Midbrain (tissue), 1 donor: ENCODE measurements at regions not wholly inside any gene's neighbourhood (a gene's known extent, or its start where the extent isn't known, plus 50 kb on each side); places are given as distances from the start of the nearest gene placed in this dataset.

Experiments used
- DNase-seq: peaks from one replicate; lab custom pipeline; 2025; lab: John Stamatoyannopoulos, UW

DNA sequence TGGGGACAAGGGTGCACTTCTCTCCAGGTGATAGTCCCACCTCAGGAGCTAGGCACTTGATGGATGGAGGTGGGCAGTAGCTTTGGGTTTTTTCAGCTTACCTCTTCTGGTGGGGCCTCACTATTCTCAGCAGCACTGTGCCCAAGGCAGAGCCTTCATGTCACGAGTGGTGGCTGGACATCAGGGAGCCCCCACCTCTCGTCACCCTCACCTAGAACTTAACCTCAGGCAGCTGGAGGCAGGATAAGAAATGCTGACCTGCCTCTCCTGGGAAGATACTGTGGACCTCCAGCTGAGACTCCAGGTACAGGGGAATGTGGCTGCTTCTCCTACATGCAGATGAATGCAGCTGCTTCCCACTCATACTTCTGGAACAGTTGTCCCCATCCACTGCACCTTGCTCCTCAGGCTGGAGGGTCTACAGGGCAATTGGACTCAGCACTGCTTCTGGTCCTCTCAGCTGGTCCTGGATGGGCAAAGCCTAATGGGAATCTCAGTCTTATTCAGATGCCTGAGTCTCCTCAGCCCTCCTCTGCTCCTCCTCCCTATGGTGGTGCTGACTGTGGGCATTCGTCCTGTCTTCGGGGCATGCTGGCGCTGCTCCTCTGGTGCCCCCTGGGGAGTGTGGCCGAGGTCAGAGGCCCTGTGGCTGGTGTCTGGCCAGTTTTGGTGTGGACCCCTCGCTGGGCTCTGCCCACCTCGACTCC, 129.9 kb downstream of the KLF13 start:
- no peak for DNase-seq

DNA sequence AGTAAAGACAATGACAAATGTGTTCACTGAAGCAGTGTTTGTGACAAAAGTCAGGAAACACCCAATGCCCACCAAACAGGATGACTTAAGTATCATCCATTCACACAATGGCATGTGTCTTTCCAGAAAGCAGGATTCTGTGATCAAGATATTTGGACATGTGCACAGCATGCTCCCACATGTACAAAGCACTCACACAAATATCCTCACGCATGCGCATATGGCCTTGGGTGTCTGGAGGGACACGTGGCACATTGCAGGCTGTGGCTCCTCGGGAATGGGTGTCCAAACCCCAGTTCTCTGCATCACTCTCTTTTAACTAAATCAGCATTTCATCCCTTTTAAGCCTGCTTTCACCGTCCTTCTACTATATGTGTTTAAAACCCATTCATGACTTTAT, 130.5 kb downstream of the KLF13 start:
- no peak for DNase-seq

DNA sequence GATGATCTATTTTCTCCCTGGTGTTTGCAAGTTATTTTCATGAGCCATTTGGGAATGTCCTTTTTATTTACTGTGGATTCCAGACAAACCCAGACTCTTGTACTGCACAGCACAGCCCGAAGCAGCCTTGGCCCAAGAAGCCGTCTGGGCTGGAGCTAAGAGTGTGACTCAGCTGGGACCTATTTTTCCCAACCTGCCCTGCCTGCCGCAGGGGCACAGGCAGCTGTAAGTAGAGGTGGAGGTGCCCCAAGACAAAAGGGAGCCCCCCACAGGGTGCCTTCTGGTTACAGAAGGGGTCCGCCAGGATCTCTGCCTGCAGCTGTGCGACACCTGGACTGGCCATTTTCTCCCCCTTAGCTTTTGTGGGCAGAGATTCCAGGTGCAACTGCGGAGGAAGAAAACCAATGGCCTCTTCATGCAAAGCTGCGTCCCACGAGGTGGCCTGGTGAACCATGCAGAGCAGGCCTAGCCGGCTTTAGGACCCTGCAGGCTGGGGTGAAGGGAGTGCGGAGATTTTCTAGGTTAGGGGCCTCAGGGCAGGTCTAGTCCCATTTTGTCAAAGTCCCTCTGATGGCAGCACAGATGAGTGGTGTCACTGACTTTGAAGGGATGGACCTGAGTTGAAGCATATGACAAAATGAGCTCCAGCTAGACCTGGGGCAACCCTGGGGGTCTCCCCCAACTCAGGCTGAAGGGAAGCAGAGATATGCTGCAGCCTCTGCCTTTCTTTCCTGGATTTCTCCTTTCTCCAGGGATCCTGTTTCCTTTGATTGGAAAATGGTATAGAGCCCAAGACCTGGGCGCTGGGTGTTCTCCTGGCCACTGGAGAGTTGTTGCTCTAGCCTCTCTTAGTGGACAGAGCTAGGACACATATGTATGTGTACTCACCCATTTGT, 131.2 kb downstream of the KLF13 start:
- no peak for DNase-seq

DNA sequence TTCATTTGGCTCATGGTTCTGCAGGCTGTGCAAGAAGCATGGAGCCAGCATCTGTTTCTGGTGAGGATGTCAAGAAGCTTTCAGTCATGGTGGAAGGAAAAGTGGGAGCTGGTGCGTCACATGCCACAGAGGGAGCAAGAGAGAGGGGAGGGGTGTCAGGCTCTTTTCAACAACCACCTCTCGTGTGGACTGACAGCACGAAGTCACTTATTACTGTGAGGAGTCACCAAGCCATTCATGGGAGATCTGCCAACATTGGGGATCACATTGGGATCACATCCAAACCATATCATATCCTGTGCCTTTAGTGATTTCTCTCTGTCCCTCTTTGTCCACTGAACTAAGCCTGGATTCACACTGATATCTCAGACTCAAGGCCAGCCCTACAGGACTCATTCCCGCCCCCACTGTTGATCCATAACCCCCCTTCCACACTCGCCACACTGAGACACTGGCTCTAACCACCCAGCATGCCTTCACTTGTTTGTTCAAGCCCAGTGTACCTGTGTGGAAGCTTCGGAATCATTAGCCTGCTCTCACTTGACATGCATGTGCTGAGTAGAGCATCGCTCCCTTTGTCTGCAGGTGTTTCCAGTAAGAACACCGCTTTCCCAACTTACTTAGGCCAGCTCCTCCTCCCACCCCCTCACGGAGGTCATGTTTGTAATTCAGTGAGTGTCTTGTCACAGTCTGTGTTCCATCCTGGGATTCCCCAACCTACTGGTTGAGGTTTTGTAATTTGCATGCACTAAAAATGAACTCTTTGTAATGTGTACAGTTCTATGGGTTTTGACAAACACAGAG, 132.2 kb downstream of the KLF13 start:
- no peak for DNase-seq

DNA sequence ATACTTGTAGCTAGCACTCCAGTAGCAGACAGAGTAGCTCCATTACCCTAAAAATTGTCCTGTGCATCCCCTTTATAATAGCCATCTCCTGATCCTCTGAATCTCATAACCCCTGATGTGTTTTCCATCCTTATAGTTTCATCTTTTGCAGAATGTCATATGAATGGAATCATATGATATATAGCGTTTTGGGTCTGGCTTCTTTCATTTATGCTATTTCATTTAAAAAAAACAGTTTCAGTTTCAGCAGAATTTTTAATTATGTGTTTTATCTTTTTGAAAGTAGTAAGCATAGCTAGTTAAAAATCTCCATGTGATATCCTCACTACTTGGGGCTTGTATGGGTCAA, 132.7 kb downstream of the KLF13 start:
- DNase-seq = no peak

DNA sequence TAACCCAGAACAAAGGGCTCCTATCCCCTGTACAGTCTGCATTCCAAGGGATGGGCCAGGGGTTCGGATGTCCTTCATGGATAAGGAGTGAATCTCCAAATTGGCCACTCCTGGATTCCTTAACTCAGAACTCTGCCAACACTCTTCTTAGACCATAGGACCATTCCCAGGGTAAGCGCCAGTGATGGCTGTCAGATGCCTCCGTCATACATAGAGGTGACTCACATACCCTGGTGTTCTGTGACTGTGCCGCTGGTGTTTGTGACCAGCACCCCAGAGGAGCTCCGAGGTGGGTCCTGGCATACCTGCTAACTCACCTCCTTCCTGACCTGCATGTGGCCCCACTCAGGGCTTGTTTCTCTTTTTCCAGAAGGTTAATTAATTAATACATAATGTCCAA, 134.7 kb downstream of the KLF13 start:
- DNase-seq = no peak

DNA sequence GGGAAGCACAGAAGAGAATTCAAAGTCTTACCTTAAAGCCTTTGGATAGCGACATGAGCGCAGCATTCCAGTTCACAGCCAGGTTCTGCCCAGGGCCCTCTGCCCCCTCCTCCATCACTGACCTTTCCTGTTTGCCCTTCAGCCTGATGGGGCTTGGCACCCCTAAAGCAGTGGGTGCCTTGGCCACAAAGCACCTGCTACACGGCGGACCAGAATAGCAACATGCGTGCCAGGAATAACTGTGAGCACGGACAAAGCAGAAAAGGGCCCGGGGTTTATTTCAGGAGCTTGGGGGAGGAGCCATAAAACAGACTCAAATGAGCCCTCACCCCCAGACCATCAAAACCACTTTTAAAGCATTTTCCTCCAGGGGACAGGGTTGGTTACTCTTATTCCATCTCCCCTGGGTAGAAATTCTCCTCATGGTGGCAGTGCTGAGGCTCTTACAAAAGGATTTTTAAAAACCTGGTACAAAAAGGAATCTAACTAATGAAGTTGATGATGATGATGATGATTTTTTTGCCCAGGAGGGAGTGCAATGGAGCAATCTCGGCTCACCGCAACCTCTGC, 135.4 kb downstream of the KLF13 start:
- no peak for DNase-seq

DNA sequence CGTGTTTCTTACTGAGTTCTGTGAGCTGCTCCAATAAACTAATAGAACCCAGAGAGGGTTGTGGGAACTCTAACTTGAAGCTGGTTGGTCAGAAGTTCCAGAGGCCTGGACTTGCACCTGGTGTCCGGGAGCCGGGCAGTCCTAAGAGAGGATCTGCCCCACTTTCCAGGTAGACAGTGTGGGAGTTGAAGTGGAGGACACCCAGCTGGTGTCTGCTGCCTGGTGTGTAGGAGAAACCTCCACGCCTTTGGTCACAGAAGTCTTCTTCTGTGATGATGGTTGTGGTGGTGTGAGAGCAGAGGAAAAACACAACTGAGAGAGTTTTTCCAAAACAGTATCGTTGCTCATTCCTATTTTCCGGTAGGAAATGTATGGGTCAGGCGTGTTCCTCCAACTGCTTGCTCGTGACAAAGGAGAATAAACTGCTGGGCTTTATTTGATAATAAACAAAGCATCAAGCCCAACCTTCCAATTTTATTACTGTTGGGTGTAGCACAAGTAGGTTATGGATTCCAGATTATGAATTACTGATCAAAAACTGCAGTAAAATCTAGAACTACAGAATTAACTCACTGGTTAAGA, 137.0 kb downstream of the KLF13 start:
- DNase-seq = no peak

DNA sequence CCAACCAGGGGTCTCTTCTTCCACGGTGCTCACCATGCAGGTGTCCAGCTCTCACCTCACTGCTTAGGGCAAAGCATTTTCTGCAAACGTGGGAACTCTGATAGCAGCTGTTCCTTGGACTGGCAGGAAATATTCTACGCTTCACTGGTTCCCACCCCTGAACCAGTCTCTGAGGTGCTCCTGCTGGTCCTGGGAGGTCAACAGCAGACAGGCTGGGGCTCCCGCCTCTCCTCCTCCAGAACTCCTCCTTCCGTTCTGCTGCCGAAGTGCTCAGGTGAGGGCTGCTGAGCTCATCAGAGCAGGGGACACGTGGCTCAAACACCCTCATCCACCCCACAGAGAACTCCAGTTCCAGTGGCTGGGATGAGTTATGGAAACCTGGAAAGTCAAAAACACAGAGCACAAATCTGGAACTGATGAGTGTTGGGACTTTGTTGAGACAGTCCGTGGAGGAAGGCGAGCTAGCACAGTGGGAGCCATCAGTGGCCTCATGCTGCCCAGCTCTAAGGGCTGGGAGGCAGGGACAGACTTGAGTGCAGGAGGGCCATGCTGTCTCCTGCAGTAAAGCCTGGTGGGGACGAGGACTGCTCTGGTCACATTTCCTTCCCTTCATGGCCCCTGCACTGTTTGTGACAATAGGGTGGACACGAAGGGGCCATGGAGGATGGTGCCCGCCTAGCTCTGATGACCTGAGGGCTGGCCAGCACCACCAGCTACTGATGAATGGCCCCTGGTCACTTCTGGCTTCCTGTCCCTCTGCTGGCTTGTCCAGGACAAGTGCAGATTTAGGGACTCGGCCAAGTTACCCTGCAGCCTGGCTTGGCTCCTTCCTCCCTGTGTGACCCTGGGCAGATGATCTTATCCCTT, 137.8 kb downstream of the KLF13 start:
- DNase-seq = no peak

DNA sequence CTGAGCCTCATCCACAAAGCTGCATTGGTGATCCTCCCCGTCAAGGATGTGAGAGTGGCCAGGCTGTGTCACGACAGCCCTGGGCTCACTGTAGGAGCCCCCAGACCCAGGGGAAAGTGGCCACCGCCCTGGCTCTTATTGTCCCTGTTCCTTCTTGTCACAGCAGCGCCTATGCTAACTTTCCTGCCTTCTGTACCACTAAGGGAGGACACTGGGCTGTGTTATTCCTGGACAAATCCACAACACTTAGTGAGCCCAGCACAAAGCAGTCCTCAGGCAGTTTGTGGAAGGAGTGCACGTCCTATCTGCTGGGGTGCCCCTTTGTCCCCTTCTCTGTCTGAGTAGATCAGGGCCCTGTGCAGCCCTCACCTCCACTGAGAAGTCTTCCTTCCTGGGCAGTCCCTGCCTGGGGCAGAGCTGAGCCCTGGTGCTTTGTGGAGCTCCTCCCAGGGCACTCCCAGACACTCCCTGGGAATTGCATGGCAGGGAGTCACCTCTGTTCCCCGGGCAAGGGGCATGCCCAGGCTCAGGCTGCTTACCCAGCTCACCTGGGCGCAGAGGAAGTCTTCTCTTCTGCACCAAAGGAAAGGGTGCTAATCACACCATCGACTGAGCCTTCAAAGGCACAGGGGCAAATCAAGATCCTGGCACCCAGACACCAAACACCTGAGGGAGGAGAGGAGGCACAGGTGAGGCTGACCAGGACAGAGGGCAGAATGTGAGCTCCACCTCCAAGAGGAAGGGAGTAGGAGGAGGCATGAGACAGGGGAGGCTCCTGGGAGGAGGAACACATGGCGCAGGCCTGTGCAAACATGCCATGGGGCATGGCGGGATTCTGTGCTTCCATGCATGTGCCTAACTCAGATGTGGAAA, 138.7 kb downstream of the KLF13 start:
- no peak for DNase-seq

DNA sequence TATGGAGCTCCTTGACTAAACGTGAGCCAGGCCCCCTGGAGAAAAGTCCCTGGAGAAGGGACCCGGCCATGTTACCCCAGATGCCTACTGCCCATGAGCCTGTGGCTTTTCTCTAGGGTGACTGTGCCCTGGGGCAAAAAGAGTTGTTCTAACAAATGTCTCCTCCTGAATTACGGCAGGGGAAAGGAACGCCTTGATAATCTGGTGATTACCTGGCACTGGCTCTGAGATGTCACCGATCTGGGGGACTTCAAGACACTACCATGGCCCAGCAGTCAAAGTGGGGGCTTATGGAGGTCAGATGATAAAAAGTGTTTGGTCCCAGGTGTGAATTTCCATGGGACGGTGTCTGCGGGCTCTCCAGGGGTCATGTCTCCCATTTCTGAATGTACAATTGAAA, 140.7 kb downstream of the KLF13 start:
- DNase-seq = no peak

DNA sequence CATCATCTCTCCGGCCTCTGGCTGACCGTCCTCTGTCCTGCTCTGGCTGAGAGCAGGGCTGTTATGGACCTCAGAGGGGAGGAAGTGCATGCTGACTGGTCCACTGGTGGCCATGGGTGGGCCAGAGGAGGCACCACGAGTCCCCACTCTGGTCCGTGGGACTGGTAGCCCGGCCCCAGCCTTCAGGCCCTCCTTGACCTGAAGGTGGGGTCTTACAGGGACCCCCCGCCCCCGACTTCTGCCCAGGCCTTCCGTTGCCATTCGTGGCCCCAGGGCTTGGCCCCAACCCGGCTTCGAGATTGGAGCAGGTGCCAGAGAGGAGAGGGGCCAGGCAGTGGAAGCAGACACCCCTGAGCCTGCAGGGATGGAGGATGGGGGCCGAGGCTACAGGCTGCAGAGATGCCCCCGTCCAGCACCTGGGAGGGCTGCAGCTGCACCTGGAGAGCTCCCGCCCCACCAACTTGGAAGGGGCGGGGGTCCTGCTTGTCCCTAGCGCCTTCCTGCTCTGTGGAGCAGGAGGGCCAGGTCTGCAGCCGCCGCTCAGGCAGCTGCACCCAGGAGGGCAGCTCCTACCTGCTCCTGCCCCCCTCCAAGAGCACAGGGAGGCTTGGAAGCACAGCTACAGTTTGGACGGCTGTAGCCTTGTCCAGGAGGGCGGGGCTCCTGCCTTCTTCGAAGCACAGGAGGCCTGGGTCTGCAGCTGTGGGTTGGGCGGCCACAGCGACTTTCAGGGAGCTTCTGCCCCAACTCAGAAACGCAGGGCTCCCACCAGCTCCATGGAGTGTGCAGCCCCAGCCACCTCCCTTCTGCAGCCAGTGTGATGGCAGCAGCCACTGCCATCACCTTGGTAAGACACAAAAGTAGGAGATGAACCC, 142.5 kb downstream of the KLF13 start:
- DNase-seq = no peak

DNA sequence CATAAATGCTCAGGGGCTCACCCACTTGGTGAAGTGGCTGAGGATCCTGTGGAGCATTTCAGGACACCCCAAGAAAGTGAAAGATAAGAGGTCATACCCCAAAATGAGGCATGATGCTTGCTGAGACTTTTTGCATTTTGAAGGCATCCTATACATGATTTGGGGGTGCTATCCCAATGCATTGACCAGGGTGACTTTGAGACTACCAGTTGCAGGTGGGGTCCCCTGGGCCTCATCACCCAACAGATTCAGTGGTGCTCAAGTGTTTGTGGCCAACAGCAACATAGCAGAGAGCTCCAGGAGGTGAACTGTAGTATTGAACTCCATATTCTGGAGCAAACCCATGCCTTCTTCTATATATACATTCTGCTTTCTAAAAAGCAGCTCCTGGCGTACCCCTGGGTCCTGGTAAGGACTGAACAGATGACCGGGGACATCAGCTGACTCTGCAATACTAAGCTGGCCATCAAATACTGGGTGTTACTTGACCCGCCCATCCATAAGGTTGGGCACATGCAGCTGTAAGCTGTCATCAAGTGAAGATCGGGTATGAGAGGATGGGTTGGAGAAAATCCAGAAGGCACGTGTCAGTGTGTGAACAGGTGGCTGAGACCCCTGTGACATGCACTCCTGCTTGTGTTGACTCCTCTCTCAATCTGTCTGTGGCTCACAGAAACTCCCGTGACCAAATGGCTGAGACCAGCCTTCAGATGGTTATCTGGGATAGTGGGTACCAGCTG, 143.3 kb downstream of the KLF13 start:
- no peak for DNase-seq

DNA sequence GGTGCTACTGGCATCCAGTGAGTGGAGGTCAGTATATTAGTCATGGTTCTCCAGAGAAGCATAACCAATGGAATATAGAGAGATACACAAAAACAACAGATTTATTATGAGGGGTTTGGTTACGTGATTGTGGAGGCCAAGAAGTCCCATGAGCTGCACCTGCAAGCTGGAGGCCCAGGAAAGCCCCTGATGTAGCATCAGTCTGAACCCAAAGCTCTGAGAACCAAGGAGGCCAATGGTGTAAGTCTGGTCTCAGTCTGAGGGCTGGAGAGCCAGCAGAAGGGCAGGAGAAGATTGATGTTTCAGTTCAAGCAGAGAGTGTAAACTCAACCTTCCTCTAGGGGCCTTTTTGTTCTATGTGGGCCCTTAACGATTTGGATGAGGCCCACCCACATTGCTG, 144.1 kb downstream of the KLF13 start:
- DNase-seq = no peak

DNA sequence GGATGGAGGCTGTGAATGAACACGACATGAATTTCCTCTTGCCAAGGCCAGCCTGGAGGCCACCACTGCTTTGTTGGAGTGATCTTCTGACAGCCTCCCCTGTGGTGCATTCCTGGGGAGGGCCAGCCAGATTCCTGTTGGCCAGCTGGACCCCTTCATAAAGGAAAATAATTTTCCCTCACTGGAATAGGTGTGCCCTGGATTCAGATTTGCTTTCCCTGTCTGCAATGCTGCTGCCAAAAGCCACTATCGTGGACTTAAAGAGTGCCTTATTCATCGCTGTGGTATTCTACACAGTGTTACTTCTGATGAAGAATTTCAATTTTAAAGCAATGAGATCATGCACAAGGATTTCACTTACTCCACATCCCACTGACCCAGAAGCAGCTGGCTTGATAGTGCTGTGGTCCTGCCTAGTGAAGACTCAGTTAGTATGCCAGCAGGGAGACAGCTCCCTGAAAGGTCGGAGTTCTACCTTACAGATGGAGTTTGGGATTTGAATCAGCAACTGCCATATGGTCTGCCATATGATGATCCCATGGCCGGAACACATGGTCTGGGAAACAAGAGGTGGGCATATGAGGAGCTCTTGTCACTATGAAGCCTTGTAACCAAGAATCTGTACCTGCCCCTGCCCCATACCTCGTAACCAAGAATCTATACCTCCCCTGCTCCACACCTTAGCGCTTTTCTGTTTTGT, 145.2 kb downstream of the KLF13 start:
- DNase-seq = no peak

DNA sequence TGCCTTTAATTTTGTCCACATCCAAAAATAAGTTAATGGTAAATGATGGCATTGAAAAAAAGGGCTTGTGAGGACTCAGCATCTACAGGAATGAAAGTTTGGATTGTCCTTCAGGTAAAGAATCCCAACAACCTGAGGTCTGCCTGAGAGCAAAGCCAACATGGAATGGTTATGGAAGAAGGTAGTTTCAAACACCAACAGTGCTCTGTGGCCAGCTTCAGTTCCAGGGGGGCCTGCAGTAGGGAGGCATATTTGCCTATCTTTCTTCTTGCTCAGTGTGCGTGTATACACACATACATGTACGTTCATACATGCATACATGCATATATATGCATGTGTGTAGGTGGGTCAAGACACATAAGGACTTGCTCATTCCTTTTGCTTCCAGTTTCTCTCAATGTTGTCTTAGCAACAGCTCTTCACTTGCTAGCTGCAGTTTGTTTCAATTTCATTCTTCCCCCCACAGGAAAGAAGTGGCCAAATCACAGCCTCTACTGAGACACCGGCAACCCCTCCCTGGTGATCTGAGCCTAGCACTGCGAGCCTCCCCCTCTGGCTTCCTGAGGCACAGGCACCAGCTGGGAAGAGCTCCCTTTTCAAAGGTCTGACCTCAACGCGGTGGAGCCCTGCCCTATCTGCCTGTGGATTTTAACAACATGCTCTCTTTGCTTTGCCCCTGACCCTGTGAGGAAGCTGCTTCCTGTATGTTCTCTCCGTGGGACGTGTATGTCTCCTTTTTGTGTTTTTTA, 146.2 kb downstream of the KLF13 start:
- no peak for DNase-seq
